ENCODE measurements at regions not wholly inside any gene's neighbourhood (a gene's known extent, or its start where the extent isn't known, plus 50 kb on each side); places are given as distances from the start of the nearest gene placed in this dataset.

DNA sequence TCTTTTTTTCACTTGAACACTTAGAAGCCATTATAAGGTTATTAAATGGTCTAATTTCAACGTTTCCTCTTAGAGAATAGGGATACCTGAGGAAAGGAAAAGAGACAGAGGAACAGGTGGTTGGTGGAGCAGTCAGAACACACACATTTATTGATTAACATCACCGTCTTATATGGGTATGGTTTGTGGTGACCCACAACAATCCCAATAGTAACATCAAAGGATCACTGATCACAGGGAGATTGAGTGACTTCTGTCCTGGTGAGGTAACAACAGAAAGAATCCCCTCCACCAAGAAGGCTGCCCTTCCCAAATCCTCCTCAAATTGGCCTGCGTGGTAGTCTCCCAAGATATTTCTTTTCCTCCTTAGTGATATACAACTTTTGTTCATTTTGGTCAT is 474.0 kb downstream of the PLPP3 start:
- no peak for DNase-seq (ENCODE audit: low read depth)
- H3K4me3 ChIP-seq (ENCODE audit: low read depth, low read length), result no peak overlapping the region
- no peak for TF ChIP-seq CTCF (IDR thresholded peaks at IDR 0.05; ENCODE audit: low read depth, low read length, missing control alignments)

DNA sequence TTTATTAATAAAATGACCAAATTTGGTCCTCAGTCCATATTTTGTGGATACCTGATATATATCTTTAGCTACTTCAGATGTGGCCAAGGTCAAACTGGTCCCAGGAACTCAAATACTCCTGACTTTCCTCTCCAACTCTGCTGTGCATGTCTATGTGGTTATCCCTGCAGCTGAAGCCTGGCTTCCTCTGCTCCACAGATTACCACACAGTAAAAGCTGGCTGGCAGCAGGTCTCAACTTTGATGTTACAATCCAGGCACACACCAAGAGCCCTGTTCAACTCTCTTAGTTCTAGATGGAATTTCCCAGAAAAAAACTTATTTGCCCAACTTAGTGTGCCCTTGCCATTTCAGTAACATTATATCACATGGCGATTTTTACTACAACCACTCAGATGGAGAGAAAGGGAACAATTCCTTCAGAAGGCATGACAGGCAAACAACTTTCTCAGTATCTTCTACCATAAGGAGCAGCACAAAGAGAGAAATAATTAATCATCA is 479.5 kb downstream of the PLPP3 start:
- H3K4me3 ChIP-seq (ENCODE audit: low read depth, low read length), result no peak overlapping the region
- TF ChIP-seq CTCF (IDR thresholded peaks at IDR 0.05; ENCODE audit: low read depth, low read length, missing control alignments), result no peak
- DNase-seq (ENCODE audit: low read depth), result no peak

DNA sequence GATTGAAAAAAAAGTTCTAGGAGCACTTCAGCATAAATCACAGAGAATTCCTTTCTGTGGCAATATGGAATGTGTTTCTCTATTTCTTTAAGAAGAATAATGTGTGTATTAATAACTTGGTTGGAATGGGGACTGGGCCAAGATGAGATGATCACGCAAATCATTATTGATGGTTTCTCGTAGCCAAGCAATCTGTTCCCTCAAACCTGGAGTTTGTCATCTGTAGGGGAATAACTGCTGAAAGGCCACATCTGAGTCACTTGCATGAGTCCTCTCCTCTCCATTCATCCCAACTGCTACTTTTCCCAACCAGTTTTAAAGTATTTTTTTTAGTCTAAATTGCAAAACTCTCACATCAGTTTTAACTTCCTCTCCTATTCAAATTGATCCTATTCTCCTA is 480.4 kb downstream of the PLPP3 start:
- DNase-seq (ENCODE audit: low read depth), result no peak
- no peak for TF ChIP-seq CTCF (IDR thresholded peaks at IDR 0.05; ENCODE audit: low read depth, low read length, missing control alignments)
- H3K4me3 ChIP-seq (ENCODE audit: low read depth, low read length), result no peak overlapping the region

GRCh38 chr1:56097713-56098112 is 481.6 kb downstream of the PLPP3 start:
- H3K4me3 ChIP-seq (ENCODE audit: low read depth, low read length), result no peak overlapping the region
- DNase-seq (ENCODE audit: low read depth), result no peak
- TF ChIP-seq CTCF (IDR thresholded peaks at IDR 0.05; ENCODE audit: low read depth, low read length, missing control alignments), result no peak

GRCh38 chr1:56095696-56096665 is 483.4 kb downstream of the PLPP3 start:
- DNase-seq (ENCODE audit: low read depth), result no peak
- no peak for TF ChIP-seq CTCF (IDR thresholded peaks at IDR 0.05; ENCODE audit: low read depth, low read length, missing control alignments)

GRCh38 chr1:56094168-56094567 is 485.2 kb downstream of the PLPP3 start:
- no peak for DNase-seq (ENCODE audit: low read depth)
- no peak for TF ChIP-seq CTCF (IDR thresholded peaks at IDR 0.05; ENCODE audit: low read depth, low read length, missing control alignments)
- no peak overlapping the region for H3K4me3 ChIP-seq (ENCODE audit: low read depth, low read length)

More at GRCh38 chr1:56095696-56096665, 483.4 kb downstream of the PLPP3 start:
- H3K4me3 ChIP-seq (ENCODE audit: low read depth, low read length), result no peak overlapping the region

Measured in GM12864 (cell line).